ENCODE measurements at regions not wholly inside any gene's neighbourhood (a gene's known extent, or its start where the extent isn't known, plus 50 kb on each side); places are given as distances from the start of the nearest gene placed in this dataset.

- no peak overlapping the region for H3K4me3 Mint-ChIP-seq
- ATAC-seq (ENCODE audit: low read depth): no peak
- H3K27me3 Mint-ChIP-seq: no peaks in the 10 kb centered on the region
- CTCF ChIA-PET: no interaction called here
- no peak for DNase-seq
- POLR2A ChIA-PET: no interaction called here
- peaks cover 2% of the 10 kb centered on the region for H3K9me3 Mint-ChIP-seq
- no peak for TF ChIP-seq CTCF (IDR thresholded peaks at IDR 0.05)
- H3K27ac Mint-ChIP-seq: no peak overlapping the region
- H3K4me1 Mint-ChIP-seq: no peaks in the 10 kb centered on the region
- intact Hi-C loops (cut with micrococcal nuclease): no loop called here
- H3K36me3 Mint-ChIP-seq (ENCODE audit: low read depth): no peaks in the 10 kb centered on the region
These were observed 139.2 kb downstream of the LINC00632 start for GRCh38 chrX:140848800-140849199.

GRCh38 chrX:140860718-140861117 is 141.7 kb upstream of the SPANXB1 start:
- Mint-ChIP-seq H3K9me3 (no peaks in the 10 kb centered on the region), H3K4me1 (no peaks in the 10 kb centered on the region), H3K4me3 (no peak overlapping the region), H3K27ac (no peak overlapping the region), H3K36me3 (ENCODE audit: low read depth) (no peaks in the 10 kb centered on the region), H3K27me3 (no peaks in the 10 kb centered on the region)
- CTCF ChIA-PET: no interaction called here
- TF ChIP-seq CTCF (IDR thresholded peaks at IDR 0.05): no peak
- DNase-seq: no peak
- no peak for ATAC-seq (ENCODE audit: low read depth)
- POLR2A ChIA-PET: no interaction called here
- intact Hi-C loops (cut with micrococcal nuclease): no loop called here

- peaks cover 3% of the 10 kb centered on the region for H3K9me3 Mint-ChIP-seq
- no peak overlapping the region for H3K27ac Mint-ChIP-seq
- H3K27me3 Mint-ChIP-seq: no peaks in the 10 kb centered on the region
- TF ChIP-seq CTCF (IDR thresholded peaks at IDR 0.05): no peak
- DNase-seq (no peak), ATAC-seq (ENCODE audit: low read depth) (no peak)
- H3K4me1 Mint-ChIP-seq: no peaks in the 10 kb centered on the region
- intact Hi-C loops (cut with micrococcal nuclease): no loop called here
- H3K4me3 Mint-ChIP-seq: no peak overlapping the region
- POLR2A ChIA-PET: no interaction called here
- CTCF ChIA-PET: interaction anchor here (0.6 kb wide), 1 partner anchor 13 kb away, joined by 3 read pairs; no protein-coding TSS in a partner anchor
- no peaks in the 10 kb centered on the region for H3K36me3 Mint-ChIP-seq (ENCODE audit: low read depth)
These were observed 135.9 kb upstream of the SPANXB1 start for GRCh38 chrX:140866446-140866845.

- Mint-ChIP-seq H3K36me3 (ENCODE audit: low read depth) (no peaks in the 10 kb centered on the region), H3K9me3 (no peaks in the 10 kb centered on the region), H3K27me3 (no peaks in the 10 kb centered on the region), H3K4me1 (no peaks in the 10 kb centered on the region), H3K4me3 (no peak overlapping the region), H3K27ac (no peak overlapping the region)
- CTCF ChIA-PET: no interaction called here
- intact Hi-C loops (cut with micrococcal nuclease): loop anchor here (10.0 kb wide), 1 partner anchor 262 kb away; the partner anchor contains the start of gene LDOC1
- ATAC-seq (ENCODE audit: low read depth) (no peak), DNase-seq (no peak)
- POLR2A ChIA-PET: no interaction called here
- TF ChIP-seq CTCF (IDR thresholded peaks at IDR 0.05): no peak
These were observed 89.8 kb upstream of the SPANXB1 start for GRCh38 chrX:140912606-140913005.

- Mint-ChIP-seq H3K36me3 (ENCODE audit: low read depth) (no peaks in the 10 kb centered on the region), H3K4me1 (peaks cover 5% of the 10 kb centered on the region), H3K4me3 (no peak overlapping the region), H3K27ac (no peak overlapping the region), H3K27me3 (no peaks in the 10 kb centered on the region), H3K9me3 (no peaks in the 10 kb centered on the region)
- ATAC-seq (ENCODE audit: low read depth): no peak
- ChIA-PET POLR2A (no interaction called here), CTCF (no interaction called here)
- intact Hi-C loops (cut with micrococcal nuclease): loop anchor here (10.0 kb wide), 1 partner anchor 261 kb away; the partner anchor contains the start of gene LDOC1
- no peak for TF ChIP-seq CTCF (IDR thresholded peaks at IDR 0.05)
- no peak for DNase-seq
These were observed 88.4 kb upstream of the SPANXB1 start for GRCh38 chrX:140913802-140914501.
